Astrocyte (in vitro differentiated cells and primary cell): ENCODE measurements at regions not wholly inside any gene's neighbourhood (a gene's known extent, or its start where the extent isn't known, plus 50 kb on each side); places are given as distances from the start of the nearest gene placed in this dataset.

Experiments
- EZH2 ChIP-seq: IDR thresholded peaks from 2 replicates; pipeline ENCODE4 v1.6.1; 2012; ENCODE audit warnings: mild to moderate bottlenecking, low read length, inconsistent platforms; ENCODE audit not compliant: insufficient read depth
- TF ChIP-seq, protein P1 (sequence below): IDR thresholded peaks from 2 replicates; pipeline ENCODE4 v1.5.1; 2011; ENCODE audit warnings: low read depth, mild to moderate bottlenecking, inconsistent platforms, low read length, moderate library complexity; ENCODE audit not compliant: insufficient read depth

DNA sequence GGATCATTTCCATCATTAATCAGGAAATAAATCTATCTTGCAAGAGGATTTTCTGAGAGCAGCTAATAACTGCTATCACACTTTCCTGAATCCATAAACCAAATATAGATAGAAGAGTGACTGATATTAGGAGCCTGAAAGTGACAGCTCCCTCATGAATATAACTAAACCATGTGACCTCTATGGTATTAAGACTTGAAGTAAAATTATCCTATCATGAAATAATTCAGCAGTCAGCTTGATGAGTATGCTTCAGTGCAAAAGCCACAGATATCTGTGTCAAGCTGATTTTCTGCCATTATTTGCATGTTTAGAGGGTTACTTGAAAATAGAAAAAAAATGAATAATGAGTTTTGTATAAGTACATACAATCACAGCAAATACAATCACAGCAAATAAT lies 80.1 kb upstream of the PPP1R3A start:
- TF ChIP-seq, protein P1, sequence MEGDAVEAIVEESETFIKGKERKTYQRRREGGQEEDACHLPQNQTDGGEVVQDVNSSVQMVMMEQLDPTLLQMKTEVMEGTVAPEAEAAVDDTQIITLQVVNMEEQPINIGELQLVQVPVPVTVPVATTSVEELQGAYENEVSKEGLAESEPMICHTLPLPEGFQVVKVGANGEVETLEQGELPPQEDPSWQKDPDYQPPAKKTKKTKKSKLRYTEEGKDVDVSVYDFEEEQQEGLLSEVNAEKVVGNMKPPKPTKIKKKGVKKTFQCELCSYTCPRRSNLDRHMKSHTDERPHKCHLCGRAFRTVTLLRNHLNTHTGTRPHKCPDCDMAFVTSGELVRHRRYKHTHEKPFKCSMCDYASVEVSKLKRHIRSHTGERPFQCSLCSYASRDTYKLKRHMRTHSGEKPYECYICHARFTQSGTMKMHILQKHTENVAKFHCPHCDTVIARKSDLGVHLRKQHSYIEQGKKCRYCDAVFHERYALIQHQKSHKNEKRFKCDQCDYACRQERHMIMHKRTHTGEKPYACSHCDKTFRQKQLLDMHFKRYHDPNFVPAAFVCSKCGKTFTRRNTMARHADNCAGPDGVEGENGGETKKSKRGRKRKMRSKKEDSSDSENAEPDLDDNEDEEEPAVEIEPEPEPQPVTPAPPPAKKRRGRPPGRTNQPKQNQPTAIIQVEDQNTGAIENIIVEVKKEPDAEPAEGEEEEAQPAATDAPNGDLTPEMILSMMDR, result no peak
- no peak for TF ChIP-seq EZH2
